Body of pancreas (tissue), 4 donors: ENCODE measurements at regions not wholly inside any gene's neighbourhood (a gene's known extent, or its start where the extent isn't known, plus 50 kb on each side); places are given as distances from the start of the nearest gene placed in this dataset.
A peak's percentile ranks its signal among the peaks of the same experiment; 100 is the strongest.

Source experiments
- ATAC-seq: fragments of 150-250 bp; one replicate; pipeline ENCODE4 v1.9.1; 2016
- DNase-seq, 4 donors: peaks; one replicate each; pipeline ENCODE4 v3.0.0-alpha.2; 2019
- H3K27ac ChIP-seq, 4 donors: fragments of 200-600 bp; sonication (generic); 1 replicate in 3 of 4; 2 replicates in 1 of 4; pipeline versions ENCODE4 v1.5.1 to v1.6.1; 2016 to 2019; ENCODE audit warnings: mild to moderate bottlenecking in 1 of 4, mixed read lengths in 1 of 4, moderate library complexity in 1 of 4
- H3K27me3 ChIP-seq, 2 donors: fragments of 200-600 bp; sonication (generic); one replicate each; pipeline ENCODE4 v1.6.0; 2016; ENCODE audit warnings: mild to moderate bottlenecking in 1 of 2
- H3K36me3 ChIP-seq, 2 donors: fragments of 200-600 bp; sonication (generic); replicated peaks in 1 of 2; 2 replicates each; pipeline ENCODE4 v1.5.1; 2016; ENCODE audit warnings: low read depth in 2 of 2; ENCODE audit not compliant: insufficient read depth in 1 of 2
- H3K4me1 ChIP-seq: fragments of 200-600 bp; sonication (generic); one replicate; pipeline ENCODE4 v1.6.0; 2016
- H3K4me3 ChIP-seq, 2 donors: fragments of 200-600 bp; sonication (generic); 1 replicate in 1 of 2; 2 replicates in 1 of 2; pipeline ENCODE4 v1.5.1; 2016 to 2019
- H3K9me3 ChIP-seq, 3 donors: fragments of 200-600 bp; sonication (generic); 1 replicate in 2 of 3; 2 replicates in 1 of 3; pipeline ENCODE4 v1.5.1; 2016
- CTCF ChIP-seq, 7 experiments: fragments of 450-650 bp in 4 of 7; fragments of 200-600 bp in 3 of 7; sonication (generic) in 3 of 7; IDR thresholded peaks; one replicate each; pipeline ENCODE4 v1.5.1; 2016 to 2019; ENCODE audit warnings: antibody characterized with exemption in 7 of 7
- POLR2A ChIP-seq, 3 donors: fragments of 450-650 bp; IDR thresholded peaks; one replicate each; pipeline ENCODE4 v1.6.1; 2016; ENCODE audit warnings: antibody characterized with exemption in 3 of 3, mild to moderate bottlenecking in 2 of 3
- WGBS, 2 donors: methylation state at CpG; one replicate each; pipeline ENCODE4 v1.1.5; 2017; 5-methylcytosine and 5-hydroxymethylcytosine counted together
- intact Hi-C: fragments of 100-400 bp; cut with DNase I; formaldehyde crosslinking; loops from one replicate; pipeline ENCODE4 v1.15.1; 2023

GRCh38 chr5:39486361-39486760 lies 61.6 kb upstream of the DAB2 start:
- DNase-seq (no peak), ATAC-seq (no peak)
- Histone ChIP-seq H3K9me3 (no peaks in the 10 kb centered on the region), H3K27ac (no peak overlapping the region), H3K4me3 (no peak overlapping the region), H3K4me1 (peaks cover 3% of the 10 kb centered on the region), H3K27me3 (no peaks in the 10 kb centered on the region), H3K36me3 (no peaks in the 10 kb centered on the region)
- TF ChIP-seq CTCF (IDR thresholded peaks at IDR 0.05) (no peak), POLR2A (IDR thresholded peaks at IDR 0.05) (no peak)
- WGBS, 2 donors, result 72 to 87% methylated on average over 1 of the region's 1 CpG
- intact Hi-C loops, result no loop called here

- H3K4me3 ChIP-seq, result no peak overlapping the region
- no peaks in the 10 kb centered on the region for H3K27me3 ChIP-seq
- intact Hi-C loops, result no loop called here
Measured at GRCh38 chr5:39485079-39485478, 60.3 kb upstream of the DAB2 start.

GRCh38 chr5:39484673-39485072 lies 59.9 kb upstream of the DAB2 start:
- Histone ChIP-seq H3K4me1 (peaks cover 3% of the 10 kb centered on the region), H3K27me3 (no peaks in the 10 kb centered on the region), H3K27ac (peak overlapping the region in 1 of 4 donors; percentile 29), H3K4me3 (no peak overlapping the region), H3K9me3 (no peaks in the 10 kb centered on the region), H3K36me3 (no peaks in the 10 kb centered on the region)
- TF ChIP-seq CTCF (IDR thresholded peaks at IDR 0.05) (no peak), POLR2A (IDR thresholded peaks at IDR 0.05) (no peak)
- DNase-seq, result no peak
- intact Hi-C loops, result no loop called here
- 10 to 18% methylated on average over 1 of the region's 1 CpG for WGBS, 2 donors
- no peak for ATAC-seq

More at GRCh38 chr5:39485079-39485478, 60.3 kb upstream of the DAB2 start:
- Histone ChIP-seq H3K36me3 (no peaks in the 10 kb centered on the region), H3K27ac (peak overlapping the region in 1 of 4 donors; percentile 29), H3K4me1 (peaks cover 3% of the 10 kb centered on the region), H3K9me3 (no peaks in the 10 kb centered on the region)
- TF ChIP-seq POLR2A (IDR thresholded peaks at IDR 0.05), result no peak
- no peak for TF ChIP-seq CTCF (IDR thresholded peaks at IDR 0.05)
- DNase-seq (no peak), ATAC-seq (peak; percentile 56)
- WGBS, 2 donors, result 14 to 15% methylated on average over 2 of the region's 2 CpGs

GRCh38 chr5:39482098-39482497 lies 57.3 kb upstream of the DAB2 start:
- ATAC-seq, result no peak
- Histone ChIP-seq H3K4me3 (no peak overlapping the region), H3K27ac (no peak overlapping the region), H3K36me3 (no peaks in the 10 kb centered on the region), H3K9me3 (no peaks in the 10 kb centered on the region), H3K4me1 (peaks cover 3% of the 10 kb centered on the region), H3K27me3 (no peaks in the 10 kb centered on the region)
- DNase-seq, result no peak
- WGBS, 2 donors, result 84 to 86% methylated on average over 1 of the region's 1 CpG
- no peak for TF ChIP-seq CTCF (IDR thresholded peaks at IDR 0.05)
- intact Hi-C loops, result no loop called here

- no peaks in the 10 kb centered on the region for H3K9me3 ChIP-seq
- no peaks in the 10 kb centered on the region for H3K27me3 ChIP-seq
- 40 to 47% methylated on average over 6 of the region's 6 CpGs for WGBS, 2 donors
- peak overlapping the region in 2 of 4 donors; percentile 24 to 29 for H3K27ac ChIP-seq
- TF ChIP-seq POLR2A (IDR thresholded peaks at IDR 0.05) (no peak), CTCF (IDR thresholded peaks at IDR 0.05) (no peak)
- ATAC-seq (no peak), DNase-seq (no peak)
- intact Hi-C loops, result no loop called here
- no peak overlapping the region for H3K4me3 ChIP-seq
- no peaks in the 10 kb centered on the region for H3K36me3 ChIP-seq
- H3K4me1 ChIP-seq, result no peaks in the 10 kb centered on the region
Measured at GRCh38 chr5:39479537-39479936, 54.8 kb upstream of the DAB2 start.
